GM21529 (cell line): ENCODE measurements at regions not wholly inside any gene's neighbourhood (a gene's known extent, or its start where the extent isn't known, plus 50 kb on each side); places are given as distances from the start of the nearest gene placed in this dataset.

Source experiments
- ATAC-seq: cut with Tn5 transposase; IDR thresholded peaks from one replicate; pipeline ENCODE4 v1.9.1; 2021; ENCODE audit not compliant: unreplicated experiment

DNA sequence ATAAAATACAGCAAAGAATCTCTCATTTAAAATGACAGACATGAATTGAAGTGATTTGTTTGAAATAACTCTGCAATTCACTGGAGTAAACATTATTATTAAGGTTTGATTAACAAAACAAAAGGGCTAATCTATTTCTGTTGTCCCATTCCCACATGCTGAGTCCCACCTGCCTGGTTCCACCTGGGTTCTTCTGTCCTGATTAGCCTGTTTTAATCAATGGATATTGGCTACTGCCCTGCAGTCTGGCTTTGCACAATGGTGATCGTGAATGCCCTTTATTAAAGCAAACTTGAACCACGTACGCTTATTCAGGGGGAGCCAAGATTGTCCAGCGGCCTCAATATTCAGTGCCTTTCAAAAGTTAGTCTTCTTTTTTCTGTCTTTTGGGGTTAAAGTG lies 72.8 kb upstream of the CDH19 start:
- no peak for ATAC-seq

DNA sequence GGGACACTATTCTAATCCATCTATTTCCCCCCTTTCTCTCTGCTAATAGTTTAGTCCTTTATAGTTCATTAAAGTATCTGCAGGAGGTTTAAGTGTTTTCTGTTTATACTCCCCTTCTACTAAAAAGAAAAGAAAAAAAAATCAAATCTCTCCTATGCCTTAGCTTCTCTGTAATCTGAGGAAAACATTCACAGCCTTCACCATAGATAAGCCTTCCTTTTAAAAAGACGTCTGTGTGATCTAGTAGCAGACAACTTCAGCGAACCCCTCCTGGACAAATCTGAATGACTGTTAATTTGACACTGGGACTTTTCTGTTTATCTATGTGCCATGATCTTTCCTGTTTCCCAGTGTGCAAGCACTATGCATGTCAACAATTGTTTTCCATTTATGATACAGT lies 70.4 kb upstream of the CDH19 start:
- no peak for ATAC-seq

DNA sequence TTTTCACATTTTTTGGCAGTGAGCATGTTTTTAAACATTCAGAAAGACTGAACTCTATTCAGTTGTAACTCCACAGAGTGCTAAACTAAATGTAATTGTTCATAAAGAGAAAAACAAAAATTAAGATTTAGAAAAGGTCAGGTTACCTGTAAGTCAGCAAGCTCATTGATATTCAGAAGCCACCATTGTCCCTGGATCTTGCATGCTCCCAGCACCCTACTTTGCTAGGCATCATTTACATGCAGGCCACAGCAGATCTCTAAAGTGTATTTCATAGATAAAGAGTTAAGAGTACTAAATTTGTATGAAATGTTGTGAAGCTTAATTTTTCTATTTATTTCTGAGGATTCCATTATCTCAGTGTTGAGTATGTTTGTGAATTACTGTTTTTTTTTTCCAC lies 64.8 kb upstream of the CDH19 start:
- ATAC-seq: no peak

DNA sequence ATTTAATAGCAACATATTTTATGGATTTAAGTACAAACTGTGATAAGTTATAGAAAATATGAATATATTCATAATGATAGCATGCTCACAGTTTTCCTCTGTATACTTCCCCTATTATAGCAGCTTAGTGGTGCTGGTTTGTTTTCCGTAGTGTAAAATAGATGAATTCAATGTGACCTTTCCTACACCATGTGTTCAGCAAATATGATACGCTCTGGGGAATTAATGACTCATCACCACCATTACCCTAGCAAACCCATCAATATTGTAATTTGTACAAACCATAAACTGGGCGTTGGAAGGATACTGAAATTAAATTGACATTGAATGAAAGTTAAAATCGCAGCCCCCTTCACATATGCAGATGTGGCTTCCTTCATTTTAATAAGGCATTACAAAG lies 58.7 kb upstream of the CDH19 start:
- no peak for ATAC-seq

DNA sequence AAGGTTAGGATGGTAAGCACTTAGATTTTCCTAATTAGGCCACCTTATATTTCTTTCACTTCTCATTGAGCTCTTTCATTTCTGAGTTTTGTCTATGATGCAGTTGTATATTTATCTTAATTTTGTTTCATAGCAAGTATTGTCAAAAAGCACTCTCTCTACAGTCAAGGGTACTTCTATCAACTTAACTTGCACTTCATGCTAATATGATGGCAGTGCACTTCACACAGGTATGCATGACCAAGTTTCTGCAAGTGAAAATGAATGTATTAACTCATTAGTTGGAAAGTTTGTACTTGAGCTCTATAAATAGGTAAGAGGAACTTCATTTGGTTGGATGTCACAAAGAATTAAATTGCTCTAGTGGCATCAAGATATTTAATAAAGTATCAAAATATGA lies 51.5 kb upstream of the CDH19 start:
- no peak for ATAC-seq
